PFSK-1 (cell line): ENCODE measurements at regions not wholly inside any gene's neighbourhood (a gene's known extent, or its start where the extent isn't known, plus 50 kb on each side); places are given as distances from the start of the nearest gene placed in this dataset.

Experiments used
- FOXP2 ChIP-seq: optimal IDR thresholded peaks from 2 replicates; pipeline ENCODE3; 2011; ENCODE audit warnings: borderline replicate concordance, control low read depth, inconsistent platforms; ENCODE audit not compliant: insufficient read depth; ENCODE audit errors: extremely low read length, extremely low read depth
- POLR2AphosphoS5 ChIP-seq: IDR thresholded peaks from 2 replicates; pipeline ENCODE4 v1.6.1; 2012; ENCODE audit warnings: low read depth, mild to moderate bottlenecking, control low read depth, low read length, moderate library complexity
- SIN3A ChIP-seq: IDR thresholded peaks from 2 replicates; pipeline ENCODE4 v1.6.1; 2012; ENCODE audit warnings: mild to moderate bottlenecking, low read length, moderate library complexity, borderline replicate concordance; ENCODE audit not compliant: insufficient read depth
- TAF1 ChIP-seq: IDR thresholded peaks from 2 replicates; pipeline ENCODE4 v1.6.1; 2012; ENCODE audit warnings: low read length, control low read depth, borderline replicate concordance; ENCODE audit not compliant: insufficient read depth
- TF ChIP-seq, protein P1 (sequence below), 2 experiments: IDR thresholded peaks; 2 replicates each; pipeline versions ENCODE4 v1.6.1 to v1.8.0; 2011 to 2012; ENCODE audit warnings: low read depth in 2 of 2, low read length in 2 of 2, control low read depth in 1 of 2, inconsistent platforms in 1 of 2, mild to moderate bottlenecking in 1 of 2, moderate library complexity in 1 of 2; ENCODE audit not compliant: insufficient read depth in 1 of 2

DNA sequence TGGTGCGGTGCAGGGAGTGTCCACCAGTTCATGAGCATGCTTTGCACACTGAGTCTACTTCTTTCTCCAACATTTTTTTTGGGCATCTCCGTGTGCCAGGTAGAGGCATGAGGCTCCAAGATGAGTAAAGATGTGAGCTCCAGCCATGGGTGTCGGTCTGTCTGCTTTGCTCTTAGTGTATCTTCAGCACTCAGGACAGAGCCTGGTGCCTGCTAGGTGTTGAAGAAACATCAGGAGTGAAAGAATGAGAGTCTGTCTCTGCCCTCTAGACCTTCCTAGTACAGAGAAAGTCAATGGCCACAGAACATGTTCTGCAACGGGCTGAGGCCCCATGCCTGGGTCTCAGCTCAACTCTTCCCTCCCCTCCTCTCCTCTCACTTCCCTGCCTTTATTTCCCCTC is 486.5 kb downstream of the TBC1D22A start:
- no peak for TF ChIP-seq SIN3A

DNA sequence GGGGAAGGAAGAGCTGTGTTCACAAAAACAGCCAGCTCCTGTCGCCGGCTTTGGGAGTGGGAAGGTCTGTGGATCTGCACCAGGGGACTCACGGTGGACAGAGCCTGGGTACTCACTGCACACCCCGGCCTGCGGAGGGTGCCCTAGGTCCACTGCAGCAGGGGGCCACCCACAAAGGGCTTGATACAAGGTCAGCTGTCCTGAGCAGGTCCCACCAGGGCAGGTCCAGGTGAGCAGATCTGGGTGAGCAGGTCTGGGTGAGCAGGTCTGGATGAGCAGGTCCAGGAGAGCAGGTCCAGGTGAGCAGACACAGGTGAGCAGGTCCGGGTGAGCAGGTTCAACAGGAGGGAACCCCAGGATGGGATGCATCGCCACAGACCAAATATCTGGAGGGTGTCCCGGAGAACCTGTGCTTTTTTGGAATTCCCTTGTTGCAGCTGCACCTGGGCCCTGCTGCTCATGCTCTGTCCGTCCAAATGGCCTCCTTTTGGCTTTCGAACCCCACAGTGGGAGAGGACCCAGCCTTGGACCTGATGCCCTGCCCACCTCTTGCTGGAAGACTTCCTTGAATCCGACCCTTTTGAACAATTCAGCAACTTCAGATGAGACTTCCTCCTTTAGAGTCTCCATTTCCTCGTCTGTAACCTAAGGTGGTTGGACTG is 485.3 kb downstream of the TBC1D22A start:
- TF ChIP-seq FOXP2 (no peak), POLR2AphosphoS5 (no peak), TAF1 (no peak), SIN3A (no peak)
- TF ChIP-seq, protein P1, sequence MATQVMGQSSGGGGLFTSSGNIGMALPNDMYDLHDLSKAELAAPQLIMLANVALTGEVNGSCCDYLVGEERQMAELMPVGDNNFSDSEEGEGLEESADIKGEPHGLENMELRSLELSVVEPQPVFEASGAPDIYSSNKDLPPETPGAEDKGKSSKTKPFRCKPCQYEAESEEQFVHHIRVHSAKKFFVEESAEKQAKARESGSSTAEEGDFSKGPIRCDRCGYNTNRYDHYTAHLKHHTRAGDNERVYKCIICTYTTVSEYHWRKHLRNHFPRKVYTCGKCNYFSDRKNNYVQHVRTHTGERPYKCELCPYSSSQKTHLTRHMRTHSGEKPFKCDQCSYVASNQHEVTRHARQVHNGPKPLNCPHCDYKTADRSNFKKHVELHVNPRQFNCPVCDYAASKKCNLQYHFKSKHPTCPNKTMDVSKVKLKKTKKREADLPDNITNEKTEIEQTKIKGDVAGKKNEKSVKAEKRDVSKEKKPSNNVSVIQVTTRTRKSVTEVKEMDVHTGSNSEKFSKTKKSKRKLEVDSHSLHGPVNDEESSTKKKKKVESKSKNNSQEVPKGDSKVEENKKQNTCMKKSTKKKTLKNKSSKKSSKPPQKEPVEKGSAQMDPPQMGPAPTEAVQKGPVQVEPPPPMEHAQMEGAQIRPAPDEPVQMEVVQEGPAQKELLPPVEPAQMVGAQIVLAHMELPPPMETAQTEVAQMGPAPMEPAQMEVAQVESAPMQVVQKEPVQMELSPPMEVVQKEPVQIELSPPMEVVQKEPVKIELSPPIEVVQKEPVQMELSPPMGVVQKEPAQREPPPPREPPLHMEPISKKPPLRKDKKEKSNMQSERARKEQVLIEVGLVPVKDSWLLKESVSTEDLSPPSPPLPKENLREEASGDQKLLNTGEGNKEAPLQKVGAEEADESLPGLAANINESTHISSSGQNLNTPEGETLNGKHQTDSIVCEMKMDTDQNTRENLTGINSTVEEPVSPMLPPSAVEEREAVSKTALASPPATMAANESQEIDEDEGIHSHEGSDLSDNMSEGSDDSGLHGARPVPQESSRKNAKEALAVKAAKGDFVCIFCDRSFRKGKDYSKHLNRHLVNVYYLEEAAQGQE (IDR thresholded peaks at IDR 0.05; ENCODE audit: insufficient read depth in 1 of 2, low read depth in 2 of 2, low read length in 2 of 2) = no peak

DNA sequence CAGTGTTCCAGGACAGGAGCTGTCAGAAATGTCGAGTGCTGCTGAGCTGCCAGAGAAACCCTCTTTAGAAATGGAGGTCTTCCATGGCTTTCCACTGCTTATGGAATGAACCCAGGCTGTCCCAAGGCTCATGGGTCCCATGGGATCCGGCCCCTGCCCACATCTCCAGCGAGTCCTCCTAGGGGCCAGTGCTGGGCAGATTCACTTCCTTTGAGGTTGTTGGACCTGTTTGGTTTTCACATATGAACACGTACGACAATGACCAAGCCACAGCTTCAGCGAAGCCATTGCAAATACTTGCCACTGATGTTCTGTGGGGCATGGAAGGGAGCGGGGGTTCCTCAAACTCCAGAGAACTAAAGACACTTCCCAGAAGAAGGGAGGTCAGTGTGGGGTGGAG is 483.3 kb downstream of the TBC1D22A start:
- TF ChIP-seq SIN3A (no peak), TAF1 (no peak), FOXP2 (no peak), POLR2AphosphoS5 (no peak)
- TF ChIP-seq, protein P1 (IDR thresholded peaks at IDR 0.05; ENCODE audit: insufficient read depth in 1 of 2, low read depth in 2 of 2, low read length in 2 of 2) = no peak

DNA sequence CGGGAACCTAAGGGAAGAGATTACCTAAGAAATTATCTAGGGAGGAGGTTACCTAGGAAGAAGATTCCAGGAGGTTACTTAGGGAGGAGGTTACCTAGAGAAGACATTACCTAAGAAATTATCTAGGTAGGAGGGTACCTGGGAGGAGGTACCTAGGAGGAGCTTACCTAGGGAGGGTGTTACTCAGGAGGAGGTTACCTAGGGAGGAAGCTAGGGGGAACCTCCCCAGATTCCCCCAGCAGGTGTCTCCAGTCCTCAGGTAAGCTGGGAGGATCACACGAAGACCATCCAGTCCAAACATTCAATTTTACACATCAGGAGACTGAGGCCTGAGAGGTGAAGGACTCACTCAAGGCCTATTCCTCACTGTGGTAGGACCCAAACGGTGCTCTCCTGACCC is 482.8 kb downstream of the TBC1D22A start:
- no peak for TF ChIP-seq POLR2AphosphoS5
- no peak for TF ChIP-seq TAF1
- no peak for TF ChIP-seq SIN3A
- TF ChIP-seq FOXP2 = no peak
- TF ChIP-seq, protein P1 (IDR thresholded peaks at IDR 0.05; ENCODE audit: insufficient read depth in 1 of 2, low read depth in 2 of 2, low read length in 2 of 2) = no peak

DNA sequence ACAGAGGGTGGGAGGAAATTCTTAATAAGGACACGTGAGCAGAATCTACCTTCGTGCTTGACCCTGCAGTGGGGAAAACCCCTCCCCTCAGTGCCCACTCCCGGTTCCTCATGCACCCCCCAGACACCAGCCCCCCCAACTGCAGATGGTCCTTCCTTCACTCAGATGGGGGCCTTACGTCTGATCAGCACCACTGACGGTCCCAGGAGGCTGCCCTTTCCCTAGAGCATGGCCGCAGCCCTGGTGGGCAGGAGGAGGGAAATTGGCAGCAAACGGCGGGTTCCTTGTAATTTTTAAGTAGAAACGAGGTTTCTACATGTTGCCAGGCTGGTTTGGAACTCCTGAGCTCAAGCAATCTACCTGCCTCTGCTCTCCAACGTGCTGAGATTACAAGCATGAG is 477.7 kb downstream of the TBC1D22A start:
- TF ChIP-seq FOXP2 (no peak), POLR2AphosphoS5 (no peak), TAF1 (no peak), SIN3A (no peak)
- TF ChIP-seq, protein P1 (IDR thresholded peaks at IDR 0.05; ENCODE audit: insufficient read depth in 1 of 2, low read depth in 2 of 2, low read length in 2 of 2) = no peak
